HG02623 (cell line): ENCODE measurements at regions not wholly inside any gene's neighbourhood (a gene's known extent, or its start where the extent isn't known, plus 50 kb on each side); places are given as distances from the start of the nearest gene placed in this dataset.
"Not testable (repeated sequence)": the region's sequence is repeated elsewhere in the genome, so short reads cannot be mapped to it uniquely, and the experiment has no call there.

ENCODE experiments used
- ATAC-seq: cut with Tn5 transposase; IDR thresholded peaks from one replicate; pipeline ENCODE4 v1.9.1; 2021; ENCODE audit warnings: moderate library complexity; ENCODE audit not compliant: unreplicated experiment

GRCh38 chrX:51148848-51149247, 183.8 kb upstream of the NUDT10 start:
- no peak for ATAC-seq

DNA sequence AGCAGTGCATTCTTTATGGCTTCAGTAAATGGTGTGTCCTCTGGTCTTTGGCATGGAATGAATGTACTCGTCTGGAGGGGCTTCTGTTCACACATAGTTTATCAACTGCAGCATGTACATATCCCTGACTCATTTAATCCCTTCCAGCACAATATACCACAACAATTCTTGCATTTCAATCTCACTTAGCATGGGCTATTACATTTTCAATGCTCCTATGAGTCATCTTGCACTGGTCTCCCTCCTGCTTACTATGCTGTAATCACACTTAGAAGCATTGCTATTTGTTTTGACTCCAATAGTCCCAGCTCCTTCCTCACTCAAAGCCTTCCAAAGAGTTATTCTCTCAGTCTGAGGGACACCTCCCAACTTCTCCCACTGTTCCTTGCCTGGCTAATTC, 180.9 kb upstream of the NUDT10 start:
- ATAC-seq: no peak

GRCh38 chrX:51155157-51155556, 177.5 kb upstream of the NUDT10 start:
- ATAC-seq: no peak

DNA sequence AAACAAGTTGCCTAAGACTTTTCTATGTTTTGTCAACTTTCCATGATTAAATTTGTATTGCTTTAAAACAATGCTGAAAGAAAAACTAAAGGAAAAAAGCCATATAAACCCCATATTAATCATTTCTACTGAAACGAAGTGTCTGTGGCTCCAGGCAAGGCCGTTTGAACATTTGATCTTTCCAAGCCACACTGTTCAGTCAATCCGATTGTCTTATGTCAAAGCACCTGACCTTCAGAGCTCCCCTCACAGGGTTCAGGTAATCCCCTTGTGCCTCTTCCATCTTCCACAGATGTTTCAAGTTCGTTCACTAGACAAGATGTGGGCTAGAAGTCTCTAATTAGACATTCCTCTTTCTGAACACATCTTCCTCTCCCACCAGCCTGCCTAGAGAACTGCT, 177.1 kb upstream of the NUDT10 start:
- no peak for ATAC-seq

DNA sequence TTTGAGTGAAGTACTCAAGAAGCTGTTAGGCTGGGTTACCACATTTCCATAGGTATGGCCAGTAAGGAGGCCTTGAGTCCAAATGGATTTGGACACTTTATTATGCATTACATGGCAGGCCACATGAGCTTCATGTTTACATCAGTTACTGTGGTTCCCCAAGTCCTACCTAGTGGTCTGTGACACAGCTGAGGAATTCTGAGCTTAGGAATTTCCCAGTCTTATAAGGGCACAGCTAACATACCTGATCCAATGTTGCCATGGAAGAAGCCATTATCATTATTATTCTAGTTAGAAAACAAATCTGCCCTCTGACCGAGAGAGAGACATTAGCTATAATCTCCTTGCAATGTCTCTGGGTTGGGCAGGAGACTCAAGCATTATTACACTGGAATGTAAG, 174.4 kb upstream of the NUDT10 start:
- ATAC-seq: no peak

GRCh38 chrX:51159378-51159777, 173.2 kb upstream of the NUDT10 start:
- ATAC-seq: not testable (repeated sequence)

GRCh38 chrX:51163730-51164129, 168.9 kb upstream of the NUDT10 start:
- no peak for ATAC-seq

GRCh38 chrX:51178356-51178900, 154.2 kb upstream of the NUDT10 start:
- ATAC-seq: not testable (repeated sequence)

DNA sequence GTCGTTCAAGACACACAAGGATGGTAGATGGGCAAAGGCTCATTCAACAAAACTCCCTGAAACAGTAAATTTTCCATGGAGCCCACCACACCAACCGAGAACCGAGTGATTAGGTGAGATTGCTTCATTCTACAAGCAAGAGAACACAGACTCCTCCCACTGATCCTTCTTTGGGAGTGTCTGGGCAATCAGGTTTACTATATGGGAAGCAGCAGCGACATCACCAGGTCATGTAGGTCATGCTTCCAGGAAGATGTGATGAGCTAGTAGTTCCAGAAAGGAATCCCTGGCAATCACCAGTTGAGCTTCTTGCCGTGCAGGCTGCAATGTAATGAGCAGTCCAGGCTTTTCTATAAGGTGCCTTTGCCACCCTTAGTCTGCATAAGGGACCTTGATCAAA, 152.8 kb upstream of the NUDT10 start:
- not testable (repeated sequence) for ATAC-seq

DNA sequence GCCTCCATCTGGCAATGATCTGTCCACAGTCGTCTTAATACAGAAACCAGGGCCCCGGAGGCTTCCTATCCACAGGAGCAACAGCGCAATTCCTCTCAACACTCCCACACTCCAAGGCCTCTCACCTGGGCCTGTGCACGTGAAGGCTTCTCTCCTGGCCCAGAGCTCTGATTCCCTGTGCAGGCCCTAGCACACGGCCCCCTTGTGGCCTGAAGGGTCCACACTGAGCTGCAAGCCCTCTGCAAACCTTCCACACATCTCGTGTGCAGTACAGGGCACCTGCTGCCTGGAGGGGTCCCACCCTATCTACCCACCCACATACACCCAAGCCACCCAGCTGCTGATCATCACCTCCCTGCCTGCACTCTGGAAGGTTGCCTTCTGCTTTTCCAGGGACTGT, 150.1 kb upstream of the NUDT10 start:
- ATAC-seq: no peak

- no peak for ATAC-seq
Observed at GRCh38 chrX:51192104-51192503, 140.5 kb upstream of the NUDT10 start.

DNA sequence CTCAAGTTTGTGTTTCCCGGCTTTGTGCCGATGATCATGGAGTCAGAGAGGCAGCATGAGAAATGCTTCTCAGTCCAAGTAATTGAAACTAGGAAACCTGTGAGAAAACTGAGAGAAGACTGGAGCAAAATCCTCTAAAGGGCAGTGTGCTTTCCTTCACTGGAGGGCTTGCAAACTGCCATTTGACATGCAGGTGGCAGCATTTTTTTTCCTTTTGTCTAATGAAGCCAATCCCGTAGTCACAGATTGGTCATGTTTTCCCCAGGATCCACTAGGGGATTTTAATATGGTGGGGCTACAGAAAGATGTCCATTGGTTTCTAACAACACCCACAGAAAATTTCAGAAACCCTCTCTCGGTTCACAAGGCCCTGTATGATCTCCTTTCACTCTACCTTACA, 117.4 kb upstream of the NUDT10 start:
- no peak for ATAC-seq

DNA sequence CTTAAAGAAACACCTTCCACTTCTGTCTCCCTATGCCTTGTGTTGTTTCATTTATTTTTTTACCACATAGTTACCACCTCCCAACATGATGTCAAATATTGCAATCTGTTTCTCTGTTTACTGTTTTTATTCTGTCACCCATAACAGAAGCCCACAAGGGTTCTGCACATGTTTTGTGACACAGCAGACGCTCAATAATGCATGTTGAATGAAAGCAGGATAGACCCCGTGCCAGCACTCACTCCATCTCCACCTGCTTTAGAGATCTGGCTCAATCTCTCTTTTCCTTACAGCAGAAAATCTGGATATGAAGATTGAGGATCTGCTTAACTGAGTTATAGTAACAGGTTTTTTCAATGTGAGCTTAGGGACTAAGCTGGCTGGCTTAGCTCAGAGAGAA, 116.8 kb upstream of the NUDT10 start:
- no peak for ATAC-seq

GRCh38 chrX:51242212-51242611, 90.4 kb upstream of the NUDT10 start:
- ATAC-seq: no peak

DNA sequence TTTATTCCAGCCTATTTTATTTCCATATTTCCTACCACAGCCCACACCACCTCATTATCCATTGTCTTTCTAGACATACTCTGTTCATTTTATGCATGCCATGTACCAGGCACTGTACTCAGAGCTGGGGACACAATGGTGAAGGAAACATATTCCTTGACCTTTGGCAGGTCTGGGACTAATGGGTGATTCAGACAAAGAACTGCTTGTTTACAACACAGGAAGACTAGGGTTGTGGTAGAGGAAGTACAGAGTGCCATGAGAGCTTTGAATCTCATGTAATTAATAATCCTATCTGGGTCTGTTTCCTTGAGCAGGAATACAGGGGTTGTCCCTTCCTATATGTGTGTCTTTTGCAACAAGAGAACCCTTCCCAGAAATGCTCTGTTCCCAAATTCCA, 75.1 kb upstream of the NUDT10 start:
- ATAC-seq: no peak

- ATAC-seq: not testable (repeated sequence)
Observed at GRCh38 chrX:51262271-51262670, 70.4 kb upstream of the NUDT10 start.

GRCh38 chrX:51272638-51273037, 60.0 kb upstream of the NUDT10 start:
- no peak for ATAC-seq

DNA sequence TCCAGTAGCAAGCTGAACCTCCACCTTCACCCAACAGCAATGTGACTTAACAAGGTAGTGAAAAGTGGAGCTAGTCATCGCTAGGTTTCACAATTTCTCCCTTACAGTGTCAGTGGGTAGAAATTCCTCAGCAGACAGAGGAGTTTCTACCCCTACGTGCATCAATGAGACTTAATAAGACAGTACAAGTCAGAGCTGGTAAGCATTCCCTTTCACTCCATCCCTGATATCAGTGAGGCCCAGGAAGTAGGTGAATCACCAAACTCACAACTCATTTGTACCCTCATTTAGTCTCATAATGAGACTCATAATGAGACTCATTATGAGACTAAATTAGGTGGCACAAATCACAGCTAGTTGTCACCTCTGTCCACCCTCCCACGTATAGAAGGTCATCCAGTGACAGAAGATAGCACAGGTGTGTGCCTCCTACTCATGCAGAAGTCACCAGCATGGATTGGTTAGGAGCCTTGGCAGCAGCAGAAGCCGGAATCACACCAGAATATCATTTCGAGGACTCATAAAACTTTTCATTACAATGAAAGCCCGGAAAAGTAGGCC, 50.8 kb upstream of the NUDT10 start:
- ATAC-seq: no peak
